HG02885 (cell line): ENCODE measurements at regions not wholly inside any gene's neighbourhood (a gene's known extent, or its start where the extent isn't known, plus 50 kb on each side); places are given as distances from the start of the nearest gene placed in this dataset.

ENCODE experiments used
- ATAC-seq: cut with Tn5 transposase; IDR thresholded peaks from one replicate; pipeline ENCODE4 v1.9.1; 2021; ENCODE audit warnings: mild to moderate bottlenecking; ENCODE audit not compliant: unreplicated experiment, poor library complexity

GRCh38 chr13:108435393-108436149, 166.1 kb downstream of the TNFSF13B start:
- no peak for ATAC-seq

GRCh38 chr13:108437496-108437895, 168.0 kb downstream of the TNFSF13B start:
- no peak for ATAC-seq

- no peak for ATAC-seq
Measured at GRCh38 chr13:108439556-108439955, 170.0 kb downstream of the TNFSF13B start.

GRCh38 chr13:108444448-108444847, 174.9 kb downstream of the TNFSF13B start:
- no peak for ATAC-seq

- no peak for ATAC-seq
Measured at GRCh38 chr13:108448891-108449290, 179.4 kb downstream of the TNFSF13B start.

GRCh38 chr13:108451121-108451520, 178.3 kb upstream of the MYO16 start:
- no peak for ATAC-seq

GRCh38 chr13:108455320-108455719, 174.1 kb upstream of the MYO16 start:
- ATAC-seq, result no peak

GRCh38 chr13:108460043-108460442, 169.4 kb upstream of the MYO16 start:
- ATAC-seq, result no peak

GRCh38 chr13:108460746-108461145, 168.7 kb upstream of the MYO16 start:
- no peak for ATAC-seq

GRCh38 chr13:108463340-108463739, 166.1 kb upstream of the MYO16 start:
- ATAC-seq, result no peak

- no peak for ATAC-seq
Measured at GRCh38 chr13:108470921-108471320, 158.5 kb upstream of the MYO16 start.

- no peak for ATAC-seq
Measured at GRCh38 chr13:108475181-108475580, 154.2 kb upstream of the MYO16 start.

- no peak for ATAC-seq
Measured at GRCh38 chr13:108477376-108477775, 152.0 kb upstream of the MYO16 start.

- no peak for ATAC-seq
Measured at GRCh38 chr13:108478179-108478578, 151.2 kb upstream of the MYO16 start.

GRCh38 chr13:108483981-108484380, 145.4 kb upstream of the MYO16 start:
- ATAC-seq, result no peak

GRCh38 chr13:108486096-108486495, 143.3 kb upstream of the MYO16 start:
- no peak for ATAC-seq

GRCh38 chr13:108494991-108495645, 134.3 kb upstream of the MYO16 start:
- no peak for ATAC-seq

- ATAC-seq, result no peak
Measured at GRCh38 chr13:108495646-108496361, 133.6 kb upstream of the MYO16 start.

GRCh38 chr13:108496362-108497210, 132.8 kb upstream of the MYO16 start:
- ATAC-seq, result no peak

GRCh38 chr13:108500711-108501110, 128.7 kb upstream of the MYO16 start:
- ATAC-seq, result no peak
